Glutamatergic neuron (in vitro differentiated cells): ENCODE measurements at regions not wholly inside any gene's neighbourhood (a gene's known extent, or its start where the extent isn't known, plus 50 kb on each side); places are given as distances from the start of the nearest gene placed in this dataset.

Experiments used
- DNase-seq: peaks from one replicate; pipeline ENCODE4 v3.0.0; 2022
- H3K27ac Mint-ChIP-seq: one replicate; pipeline ENCODE4 v1.8.0; 2020; ENCODE audit warnings: mild to moderate bottlenecking, mixed read lengths, inconsistent platforms; ENCODE audit not compliant: unreplicated experiment
- H3K27me3 Mint-ChIP-seq: one replicate; pipeline ENCODE4 v1.8.0; 2020; ENCODE audit warnings: mild to moderate bottlenecking, moderate library complexity, mixed read lengths, inconsistent platforms; ENCODE audit not compliant: unreplicated experiment
- H3K36me3 Mint-ChIP-seq: one replicate; pipeline ENCODE4 v1.8.0; 2020; ENCODE audit warnings: mild to moderate bottlenecking, mixed read lengths, inconsistent platforms; ENCODE audit not compliant: unreplicated experiment
- H3K4me1 Mint-ChIP-seq: one replicate; pipeline ENCODE4 v1.8.0; 2020; ENCODE audit warnings: mild to moderate bottlenecking, low read depth, mixed read lengths, inconsistent platforms; ENCODE audit not compliant: unreplicated experiment
- H3K4me3 Mint-ChIP-seq: one replicate; pipeline ENCODE4 v1.8.0; 2020; ENCODE audit warnings: mild to moderate bottlenecking, mixed read lengths, inconsistent platforms; ENCODE audit not compliant: unreplicated experiment
- H3K9me3 Mint-ChIP-seq: one replicate; pipeline ENCODE4 v1.8.0; 2020; ENCODE audit warnings: mild to moderate bottlenecking, moderate library complexity, mixed read lengths, inconsistent platforms; ENCODE audit not compliant: unreplicated experiment
- CTCF ChIP-seq: fragments of 200-600 bp; sonication (generic); IDR thresholded peaks from one replicate; pipeline ENCODE4 v1.5.0; 2021; ENCODE audit not compliant: partially characterized antibody, unreplicated experiment

DNA sequence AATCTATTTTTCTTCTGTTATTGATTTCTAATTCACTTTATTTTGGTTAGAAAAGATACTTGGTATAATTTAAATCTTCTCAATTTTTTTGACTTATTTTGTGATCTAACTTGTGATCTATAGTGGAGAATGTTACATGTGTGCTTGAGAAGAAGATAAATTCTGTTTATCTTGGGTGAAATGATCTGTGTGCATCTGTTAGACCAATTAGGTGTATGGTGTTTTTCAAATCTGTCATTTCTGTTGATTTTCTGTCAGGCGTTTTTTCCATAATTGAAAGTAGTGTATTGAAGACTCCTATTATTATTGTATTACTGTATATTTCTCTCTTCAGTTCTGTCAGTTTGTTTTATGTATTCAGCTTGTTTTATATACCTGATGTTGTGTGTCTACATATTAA, 1668.3 kb downstream of the PLA2G4A start:
- DNase-seq = no peak
- Mint-ChIP-seq H3K27me3 (peaks cover 7% of the 10 kb centered on the region), H3K9me3 (peaks cover 16% of the 10 kb centered on the region), H3K36me3 (peaks cover 8% of the 10 kb centered on the region), H3K4me3 (peak overlapping the region; percentile 58), H3K27ac (peak overlapping the region; percentile 95), H3K4me1 (peaks cover 23% of the 10 kb centered on the region)
- TF ChIP-seq CTCF = no peak

DNA sequence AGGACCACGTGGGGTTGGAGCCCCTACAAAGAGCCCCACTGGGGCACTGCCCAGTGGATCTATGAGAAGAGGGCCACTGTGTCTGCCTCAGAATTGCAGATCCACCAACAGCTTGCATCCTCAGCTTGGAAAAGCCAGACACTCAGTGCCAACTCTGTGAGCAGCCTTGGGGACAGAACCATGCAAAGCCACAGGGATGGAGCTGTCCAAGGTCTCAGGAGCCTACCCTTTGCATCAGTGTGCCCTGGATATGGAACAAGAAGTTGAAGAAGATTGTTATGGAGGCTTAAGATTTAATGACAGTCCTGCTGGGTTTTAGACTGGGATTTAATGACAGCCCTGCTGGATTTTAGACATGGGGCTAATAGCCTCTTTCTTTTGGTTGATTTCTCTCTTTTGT, 1670.9 kb downstream of the PLA2G4A start:
- peaks cover 8% of the 10 kb centered on the region for H3K36me3 Mint-ChIP-seq
- peaks cover 16% of the 10 kb centered on the region for H3K9me3 Mint-ChIP-seq
- DNase-seq = no peak
- peaks cover 7% of the 10 kb centered on the region for H3K27me3 Mint-ChIP-seq
- H3K27ac Mint-ChIP-seq = no peak overlapping the region
- H3K4me1 Mint-ChIP-seq = peaks cover 23% of the 10 kb centered on the region
- TF ChIP-seq CTCF = no peak
- no peak overlapping the region for H3K4me3 Mint-ChIP-seq

- no peaks in the 10 kb centered on the region for H3K27me3 Mint-ChIP-seq
- H3K27ac Mint-ChIP-seq = no peak overlapping the region
- peaks cover 2% of the 10 kb centered on the region for H3K9me3 Mint-ChIP-seq
- TF ChIP-seq CTCF = no peak
- peaks cover 14% of the 10 kb centered on the region for H3K4me1 Mint-ChIP-seq
- no peaks in the 10 kb centered on the region for H3K36me3 Mint-ChIP-seq
- DNase-seq = peak; percentile 32
- no peak overlapping the region for H3K4me3 Mint-ChIP-seq
Measured at GRCh38 chr1:188514917-188515316, 1686.2 kb downstream of the PLA2G4A start.

- DNase-seq = no peak
- Mint-ChIP-seq H3K9me3 (peaks cover 2% of the 10 kb centered on the region), H3K27me3 (no peaks in the 10 kb centered on the region), H3K27ac (no peak overlapping the region), H3K4me3 (no peak overlapping the region), H3K4me1 (peaks cover 14% of the 10 kb centered on the region), H3K36me3 (no peaks in the 10 kb centered on the region)
- TF ChIP-seq CTCF = no peak
Measured at GRCh38 chr1:188517139-188517538, 1688.4 kb downstream of the PLA2G4A start.

DNA sequence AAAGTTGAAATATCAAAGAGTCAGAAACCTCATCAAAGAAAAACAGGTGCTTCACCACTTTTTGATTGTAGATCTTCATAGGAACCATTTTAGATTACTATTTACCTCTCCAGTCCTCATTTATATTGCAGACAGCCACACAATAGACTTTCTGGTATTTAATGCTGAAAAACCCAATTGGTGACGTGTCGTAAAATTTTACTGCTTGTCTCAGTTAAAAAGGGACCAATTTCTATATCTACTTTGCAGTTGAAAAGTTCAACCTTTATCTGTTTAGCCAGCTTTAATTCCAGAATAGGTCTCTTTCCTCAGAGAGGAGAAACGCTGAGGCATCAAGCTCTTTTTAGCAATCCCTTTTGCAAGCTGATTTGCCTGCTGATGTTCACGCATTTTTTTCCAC, 1722.4 kb downstream of the PLA2G4A start:
- H3K27me3 Mint-ChIP-seq = no peaks in the 10 kb centered on the region
- no peaks in the 10 kb centered on the region for H3K4me1 Mint-ChIP-seq
- no peak overlapping the region for H3K27ac Mint-ChIP-seq
- no peak for TF ChIP-seq CTCF
- H3K4me3 Mint-ChIP-seq = no peak overlapping the region
- no peak for DNase-seq
- H3K9me3 Mint-ChIP-seq = no peaks in the 10 kb centered on the region
- H3K36me3 Mint-ChIP-seq = peaks cover 4% of the 10 kb centered on the region
